H9 (cell line): ENCODE measurements at regions not wholly inside any gene's neighbourhood (a gene's known extent, or its start where the extent isn't known, plus 50 kb on each side); places are given as distances from the start of the nearest gene placed in this dataset.

Source experiments
- DNase-seq: peaks from one replicate; pipeline ENCODE4 v3.0.0-alpha.2; 2017
- H2AFZ ChIP-seq: one replicate; pipeline ENCODE4 v1.6.1; 2013; ENCODE audit warnings: mild to moderate bottlenecking, low read length, control low read depth, moderate library complexity
- H2AK5ac ChIP-seq: 2 replicates; pipeline ENCODE4 v1.6.1; 2013; ENCODE audit warnings: low read length, control low read depth, mixed read lengths; ENCODE audit not compliant: insufficient read length
- H2BK120ac ChIP-seq: one replicate; pipeline ENCODE4 v1.6.1; 2013; ENCODE audit warnings: low read depth, mild to moderate bottlenecking, low read length, control low read depth, inconsistent platforms; ENCODE audit not compliant: poor library complexity, severe bottlenecking
- H2BK12ac ChIP-seq: 2 replicates; pipeline ENCODE4 v1.6.1; 2013; ENCODE audit warnings: low read length, control low read depth, mixed read lengths, low read depth; ENCODE audit not compliant: insufficient read length
- H2BK15ac ChIP-seq: 2 replicates; pipeline ENCODE4 v1.6.1; 2013; ENCODE audit warnings: low read depth, low read length, control low read depth
- H2BK20ac ChIP-seq: one replicate; pipeline ENCODE4 v1.6.1; 2013; ENCODE audit warnings: low read depth, mild to moderate bottlenecking, low read length, control low read depth, inconsistent platforms; ENCODE audit not compliant: poor library complexity, severe bottlenecking
- H2BK5ac ChIP-seq: 2 replicates; pipeline ENCODE4 v1.6.1; 2013; ENCODE audit warnings: low read length, control low read depth, mixed read lengths; ENCODE audit not compliant: insufficient read length
- H3K14ac ChIP-seq: 2 replicates; pipeline ENCODE4 v1.6.1; 2013; ENCODE audit warnings: low read length, control low read depth; ENCODE audit not compliant: insufficient read depth
- H3K18ac ChIP-seq: 2 replicates; pipeline ENCODE4 v1.6.1; 2013; ENCODE audit warnings: low read depth, mild to moderate bottlenecking, mixed read lengths, low read length, control low read depth; ENCODE audit not compliant: insufficient read length
- H3K23ac ChIP-seq: 2 replicates; pipeline ENCODE4 v1.6.1; 2013; ENCODE audit warnings: low read length, control low read depth, mixed read lengths, low read depth; ENCODE audit not compliant: insufficient read length
- H3K23me2 ChIP-seq: 2 replicates; pipeline ENCODE4 v1.6.1; 2013; ENCODE audit warnings: low read depth, mild to moderate bottlenecking, mixed read lengths, low read length, control low read depth; ENCODE audit not compliant: insufficient read length, poor library complexity, severe bottlenecking
- H3K27ac ChIP-seq: 2 replicates; pipeline ENCODE4 v1.5.1; 2013; ENCODE audit warnings: low read length, control low read depth, mixed read lengths, low read depth; ENCODE audit not compliant: insufficient read length
- H3K27me3 ChIP-seq: 2 replicates; pipeline ENCODE4 v1.6.1; 2013; ENCODE audit warnings: low read length, control low read depth, inconsistent platforms; ENCODE audit not compliant: insufficient read depth
- H3K4ac ChIP-seq: 2 replicates; pipeline ENCODE4 v1.6.1; 2013; ENCODE audit warnings: low read depth, mild to moderate bottlenecking, control low read depth, inconsistent platforms, low read length, moderate library complexity
- H3K4me1 ChIP-seq: 2 replicates; pipeline ENCODE4 v1.6.1; 2013; ENCODE audit warnings: low read length, control low read depth, inconsistent platforms; ENCODE audit not compliant: insufficient read depth
- H3K4me2 ChIP-seq: 2 replicates; pipeline ENCODE4 v1.6.1; 2013; ENCODE audit warnings: low read length, control low read depth, mixed read lengths; ENCODE audit not compliant: insufficient read length, insufficient read depth
- H3K56ac ChIP-seq: 2 replicates; pipeline ENCODE4 v1.6.1; 2013; ENCODE audit warnings: low read depth, mild to moderate bottlenecking, mixed read lengths, low read length, control low read depth; ENCODE audit not compliant: insufficient read length
- H3K79me1 ChIP-seq: 2 replicates; pipeline ENCODE4 v1.6.1; 2013; ENCODE audit warnings: low read depth, mild to moderate bottlenecking, moderate library complexity, low read length, control low read depth, inconsistent platforms; ENCODE audit not compliant: insufficient read depth, poor library complexity, severe bottlenecking
- H3K79me2 ChIP-seq: 2 replicates; pipeline ENCODE4 v1.6.1; 2013; ENCODE audit warnings: low read length, control low read depth, inconsistent platforms; ENCODE audit not compliant: insufficient read depth
- H3K9ac ChIP-seq: 2 replicates; pipeline ENCODE4 v1.6.1; 2013; ENCODE audit warnings: low read length, control low read depth, mixed read lengths; ENCODE audit not compliant: insufficient read length; ENCODE audit errors: extremely low read depth
- H3K9me3 ChIP-seq: one replicate; pipeline ENCODE4 v1.6.1; 2013; ENCODE audit warnings: low read depth, low read length, inconsistent platforms; ENCODE audit not compliant: control insufficient read depth
- H3T11ph ChIP-seq: one replicate; pipeline ENCODE4 v1.6.1; 2013; ENCODE audit warnings: mild to moderate bottlenecking, low read length, control low read depth, inconsistent platforms
- H4K20me1 ChIP-seq: one replicate; pipeline ENCODE4 v1.6.1; 2013; ENCODE audit not compliant: control insufficient read depth, insufficient read length, insufficient read depth
- H4K5ac ChIP-seq: 2 replicates; pipeline ENCODE4 v1.6.1; 2013; ENCODE audit warnings: low read depth, mild to moderate bottlenecking, mixed read lengths, low read length, control low read depth; ENCODE audit not compliant: insufficient read length
- H4K8ac ChIP-seq: replicated peaks from 2 replicates; pipeline ENCODE4 v1.6.1; 2013; ENCODE audit warnings: low read length, control low read depth, mixed read lengths, low read depth; ENCODE audit not compliant: insufficient read length
- H4K91ac ChIP-seq: 2 replicates; pipeline ENCODE4 v1.6.1; 2013; ENCODE audit warnings: low read depth, mild to moderate bottlenecking, moderate library complexity, mixed read lengths, low read length, control low read depth; ENCODE audit not compliant: insufficient read length
- H3K27ac Mint-ChIP-seq, 3 experiments: 2 replicates in 2 of 3; 3 replicates in 1 of 3; pipeline ENCODE4 v1.8.0; 2020 to 2021; ENCODE audit warnings: mixed read lengths in 3 of 3, mild to moderate bottlenecking in 1 of 3, moderate library complexity in 1 of 3
- H3K27me3 Mint-ChIP-seq: 2 replicates; pipeline ENCODE4 v1.8.0; 2021; ENCODE audit warnings: low read depth, mild to moderate bottlenecking, moderate library complexity, mixed read lengths
- H3K36me3 Mint-ChIP-seq, 3 experiments: 2 replicates in 2 of 3; 3 replicates in 1 of 3; pipeline ENCODE4 v1.8.0; 2020 to 2021; ENCODE audit warnings: low read depth in 3 of 3, mixed read lengths in 3 of 3; ENCODE audit not compliant: insufficient read depth in 1 of 3
- H3K4me1 Mint-ChIP-seq, 2 experiments: 2 replicates each; pipeline ENCODE4 v1.8.0; 2020; ENCODE audit warnings: mixed read lengths in 2 of 2
- H3K4me3 Mint-ChIP-seq, 2 experiments: 2 replicates in 1 of 2; 3 replicates in 1 of 2; pipeline ENCODE4 v1.8.0; 2020 to 2021; ENCODE audit warnings: mild to moderate bottlenecking in 2 of 2, mixed read lengths in 2 of 2, moderate library complexity in 1 of 2
- H3K9me3 Mint-ChIP-seq, 2 experiments: 2 replicates in 1 of 2; 3 replicates in 1 of 2; pipeline ENCODE4 v1.8.0; 2020; ENCODE audit warnings: mild to moderate bottlenecking in 2 of 2, mixed read lengths in 2 of 2, moderate library complexity in 1 of 2
- CTCF ChIP-seq: fragments of 200-600 bp; sonication (generic); conservative IDR thresholded peaks from 3 replicates; pipeline ENCODE4 v1.8.0; 2021; ENCODE audit warnings: antibody characterized with exemption, mild to moderate bottlenecking
- WGBS: extraction: QIAGEN DNeasy Blood & Tissue Kit; methylation state at CpG from one replicate; pipeline ENCODE4 v1.1.7; 2013; ENCODE audit warnings: missing lambda C conversion rate, low lambda C conversion rate, mixed read lengths; ENCODE audit not compliant: insufficient read length; ENCODE audit errors: extremely low coverage; 5-methylcytosine and 5-hydroxymethylcytosine counted together

GRCh38 chr1:79595931-79596330 is 589.4 kb upstream of the ADGRL4 start:
- Histone ChIP-seq H4K20me1 (no peaks in the 10 kb centered on the region), H3K56ac (no peak overlapping the region), H3K4me1 (no peaks in the 10 kb centered on the region), H3K9me3 (no peaks in the 10 kb centered on the region), H3K23ac (no peak overlapping the region), H2BK15ac (no peak overlapping the region), H3K27me3 (no peaks in the 10 kb centered on the region), H2BK120ac (no peak overlapping the region), H2AFZ (no peak overlapping the region), H2BK20ac (no peak overlapping the region), H2AK5ac (no peak overlapping the region), H3K14ac (no peak overlapping the region), H4K5ac (no peak overlapping the region), H3K4ac (no peak overlapping the region), H3K23me2 (no peaks in the 10 kb centered on the region), H4K8ac (no peak overlapping the region), H3K4me2 (no peak overlapping the region), H3K27ac (no peak overlapping the region), H3K79me1 (no peaks in the 10 kb centered on the region), H4K91ac (no peak overlapping the region), H3K9ac (no peak overlapping the region), H3K18ac (no peak overlapping the region), H2BK12ac (no peak overlapping the region), H3K79me2 (no peaks in the 10 kb centered on the region), H2BK5ac (no peak overlapping the region), H3T11ph (no peak overlapping the region)
- H3K36me3 Mint-ChIP-seq: peaks cover 0 to 15% (median 7%) of the 10 kb centered on the region in 3 experiments; a peak in 3 of 7 replicates
- WGBS: no CpG with 5 or more reads among the region's 1 CpG
- TF ChIP-seq CTCF: no peak
- H3K27me3 Mint-ChIP-seq: no peaks in the 10 kb centered on the region
- H3K27ac Mint-ChIP-seq: no peak overlapping the region
- H3K4me1 Mint-ChIP-seq: peaks cover 8% of the 10 kb centered on the region in 2 experiments; a peak in 3 of 4 replicates
- H3K4me3 Mint-ChIP-seq: no peak overlapping the region
- no peak for DNase-seq
- peaks cover 0 to under 1% of the 10 kb centered on the region in 2 experiments; a peak in 2 of 5 replicates for H3K9me3 Mint-ChIP-seq
